NB4 (cell line): ENCODE measurements at regions not wholly inside any gene's neighbourhood (a gene's known extent, or its start where the extent isn't known, plus 50 kb on each side); places are given as distances from the start of the nearest gene placed in this dataset.

ENCODE experiments used
- DNase-seq: peaks from one replicate; pipeline ENCODE4 v3.0.0; 2010; ENCODE audit warnings: low read depth
- H3K4me3 ChIP-seq: one replicate; pipeline ENCODE4 v1.5.1; 2011; ENCODE audit warnings: mild to moderate bottlenecking, low read depth, low read length, moderate library complexity
- CTCF ChIP-seq: IDR thresholded peaks from one replicate; pipeline ENCODE4 v1.5.1; 2012; ENCODE audit warnings: low read depth, low read length
- MYC ChIP-seq: IDR thresholded peaks from 2 replicates; pipeline ENCODE4 v1.6.1; 2011; ENCODE audit warnings: low read depth, low read length
- POLR2A ChIP-seq: IDR thresholded peaks from 2 replicates; pipeline ENCODE4 v1.6.1; 2011; ENCODE audit warnings: mild to moderate bottlenecking; ENCODE audit not compliant: insufficient read length; ENCODE audit errors: extremely low read depth
- TF ChIP-seq, protein P1 (sequence below): IDR thresholded peaks from 2 replicates; pipeline ENCODE4 v1.6.1; 2011; ENCODE audit warnings: low read depth, low read length

GRCh38 chr4:28639747-28640146 is 1779.1 kb downstream of the STIM2 start:
- no peak overlapping the region for H3K4me3 ChIP-seq
- TF ChIP-seq CTCF = no peak
- TF ChIP-seq, protein P1, sequence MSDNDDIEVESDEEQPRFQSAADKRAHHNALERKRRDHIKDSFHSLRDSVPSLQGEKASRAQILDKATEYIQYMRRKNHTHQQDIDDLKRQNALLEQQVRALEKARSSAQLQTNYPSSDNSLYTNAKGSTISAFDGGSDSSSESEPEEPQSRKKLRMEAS = no peak
- no peak for TF ChIP-seq MYC
- no peak for TF ChIP-seq POLR2A
- DNase-seq = no peak

DNA sequence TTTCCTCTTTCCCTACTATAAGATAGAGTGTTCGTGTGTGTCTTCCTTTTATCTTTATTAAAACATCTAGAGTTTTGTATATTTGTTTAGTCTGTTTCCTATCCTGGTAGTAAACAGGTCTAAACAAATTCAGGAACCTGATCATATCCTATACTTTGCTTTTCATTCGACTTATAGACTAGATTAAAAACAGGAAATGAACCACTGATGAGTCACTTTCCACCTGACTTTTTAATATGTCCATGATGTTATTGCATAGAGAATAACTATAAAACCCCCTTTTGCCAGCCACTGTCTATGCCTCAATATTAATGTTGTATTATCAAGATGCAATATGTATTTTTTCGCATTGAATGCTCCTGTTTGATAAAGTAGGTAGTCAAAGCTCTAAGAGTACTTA is 1794.0 kb downstream of the STIM2 start:
- no peak overlapping the region for H3K4me3 ChIP-seq
- DNase-seq = no peak
- TF ChIP-seq POLR2A (no peak), MYC (no peak), CTCF (no peak)
- TF ChIP-seq, protein P1 = no peak

GRCh38 chr4:28665306-28665705 is 1804.7 kb downstream of the STIM2 start:
- TF ChIP-seq MYC (no peak), CTCF (no peak), POLR2A (no peak)
- TF ChIP-seq, protein P1 = no peak
- DNase-seq = no peak
- no peak overlapping the region for H3K4me3 ChIP-seq

- TF ChIP-seq POLR2A (no peak), CTCF (no peak)
- no peak overlapping the region for H3K4me3 ChIP-seq
- no peak for DNase-seq
Measured at GRCh38 chr4:28675582-28675981, 1814.9 kb downstream of the STIM2 start.

DNA sequence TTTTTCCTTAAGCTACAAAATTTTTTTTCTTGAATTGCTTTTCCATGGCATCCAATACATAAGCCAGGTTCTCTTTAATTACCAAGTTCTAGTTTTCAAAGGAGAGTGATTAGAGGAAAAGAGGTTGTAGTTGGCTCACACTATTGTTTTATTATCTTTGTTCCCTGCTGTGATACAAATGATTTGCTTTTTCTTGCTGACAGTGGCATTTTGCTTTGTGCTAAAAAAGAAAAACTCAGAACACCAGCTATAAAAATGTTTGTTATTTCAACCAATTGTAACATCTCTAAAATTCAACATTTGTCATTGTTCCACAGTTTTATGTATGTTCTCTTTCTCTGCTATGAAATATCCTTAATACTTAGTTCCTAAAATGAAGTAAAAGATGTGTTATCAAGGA is 1817.2 kb downstream of the STIM2 start:
- TF ChIP-seq POLR2A (no peak), MYC (no peak), CTCF (no peak)
- TF ChIP-seq, protein P1 = no peak
- DNase-seq = no peak
- H3K4me3 ChIP-seq = no peak overlapping the region

DNA sequence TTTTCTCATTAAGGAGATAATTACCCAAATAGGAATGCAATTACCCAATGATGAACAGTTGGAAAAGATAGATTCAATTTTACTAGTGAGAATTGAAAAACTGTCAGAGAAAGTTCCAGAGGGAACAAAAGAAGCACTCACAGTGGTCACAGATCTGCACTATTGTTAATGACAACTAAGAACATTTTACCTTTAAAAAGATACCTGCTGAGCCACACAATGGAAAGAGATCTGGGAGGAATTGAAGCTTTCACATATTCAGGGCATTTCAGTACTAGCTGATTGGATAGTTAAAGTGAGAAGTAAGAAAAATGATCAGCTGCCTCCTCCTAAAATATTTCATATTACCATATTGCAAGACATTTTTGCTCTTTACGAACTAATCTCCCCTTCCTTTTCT is 1822.2 kb downstream of the STIM2 start:
- no peak overlapping the region for H3K4me3 ChIP-seq
- DNase-seq = no peak
- TF ChIP-seq POLR2A (no peak), CTCF (no peak), MYC (no peak)
- TF ChIP-seq, protein P1 = no peak
